Hematopoietic multipotent progenitor cell treated with erythropoietin and hydrocortisone succinate and interleukin-3 and kit ligand, for 6 days (in vitro differentiated cells): ENCODE measurements at regions not wholly inside any gene's neighbourhood (a gene's known extent, or its start where the extent isn't known, plus 50 kb on each side); places are given as distances from the start of the nearest gene placed in this dataset.
"Not testable (repeated sequence)": the region's sequence is repeated elsewhere in the genome, so short reads cannot be mapped to it uniquely, and the experiment has no call there.

ENCODE experiments used
- DNase-seq: peaks from one replicate; pipeline ENCODE4 v3.0.0-alpha.2; 2015

DNA sequence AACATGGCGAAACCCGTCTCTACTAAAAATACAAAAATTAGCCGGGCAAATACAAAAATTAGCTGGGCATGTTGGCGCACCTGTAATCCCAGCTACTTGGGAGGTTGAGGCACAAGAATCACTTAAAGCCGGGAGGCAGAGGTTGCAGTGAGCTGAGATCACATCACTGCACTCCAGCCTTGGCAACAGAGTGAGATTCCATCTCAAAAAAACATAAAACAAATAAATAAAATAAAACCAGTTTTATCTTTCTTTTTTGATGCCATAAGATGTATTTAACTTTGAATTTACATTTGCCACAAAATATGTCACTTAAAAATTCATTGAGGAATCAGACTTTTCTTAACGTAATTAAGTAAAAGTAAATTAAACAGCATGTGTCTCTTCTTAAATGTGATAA, 113.3 kb upstream of the ERRFI1 start:
- DNase-seq: no peak

DNA sequence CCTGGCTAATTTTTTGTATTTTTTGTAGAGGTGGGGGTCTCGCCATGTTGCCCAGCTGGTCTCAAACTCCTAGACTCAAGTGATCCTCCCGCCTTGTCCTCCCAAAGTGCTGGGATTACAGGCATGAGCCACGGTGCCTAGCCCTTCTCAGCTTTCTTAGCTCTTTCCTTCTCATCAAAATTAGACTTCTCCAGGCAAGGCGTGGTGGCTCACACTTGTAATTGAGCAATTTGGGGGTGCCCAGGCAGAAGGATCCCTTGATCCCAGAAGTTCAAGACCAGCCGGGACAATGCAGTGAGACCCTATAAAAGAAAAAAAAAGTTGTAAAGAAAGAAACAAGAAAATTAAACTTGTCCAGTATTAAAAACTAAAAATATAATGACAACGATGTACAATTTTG, 112.6 kb upstream of the ERRFI1 start:
- no peak for DNase-seq

DNA sequence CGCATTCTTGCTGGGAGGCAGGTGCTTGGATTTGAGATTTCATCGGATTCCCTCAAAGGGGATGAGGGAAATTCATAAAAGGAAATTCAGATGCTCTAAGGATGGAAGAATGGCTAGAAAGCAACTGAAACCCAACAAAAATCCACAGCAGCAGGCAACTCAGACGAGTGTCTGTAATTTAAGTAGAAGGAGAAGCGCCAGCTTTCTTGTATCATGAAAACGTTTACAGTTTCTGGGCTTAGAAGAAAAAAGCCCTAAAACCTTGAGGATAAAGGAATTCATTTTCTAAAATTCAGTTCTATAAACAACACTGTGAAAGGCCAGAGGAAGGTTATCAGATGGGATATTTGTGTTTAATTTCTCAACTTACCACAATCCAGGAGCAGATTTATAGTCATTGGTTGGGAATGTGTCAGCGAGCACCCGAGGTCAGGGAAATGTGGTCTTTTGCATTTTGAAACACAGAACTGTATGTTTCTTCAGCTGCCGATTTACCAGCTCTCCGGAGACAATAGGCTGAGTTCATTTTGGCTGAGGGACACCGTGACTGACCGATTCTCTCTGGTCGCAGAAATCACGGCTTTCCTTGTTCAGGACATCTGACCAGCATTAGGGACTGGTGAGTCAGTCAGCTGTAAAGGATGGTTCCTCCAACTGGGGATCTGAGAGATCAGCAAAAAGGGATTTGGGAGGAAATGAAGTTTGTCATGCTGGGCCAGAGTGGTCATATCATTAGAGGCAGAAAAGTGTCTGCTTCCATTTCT, 111.6 kb upstream of the ERRFI1 start:
- DNase-seq: no peak

DNA sequence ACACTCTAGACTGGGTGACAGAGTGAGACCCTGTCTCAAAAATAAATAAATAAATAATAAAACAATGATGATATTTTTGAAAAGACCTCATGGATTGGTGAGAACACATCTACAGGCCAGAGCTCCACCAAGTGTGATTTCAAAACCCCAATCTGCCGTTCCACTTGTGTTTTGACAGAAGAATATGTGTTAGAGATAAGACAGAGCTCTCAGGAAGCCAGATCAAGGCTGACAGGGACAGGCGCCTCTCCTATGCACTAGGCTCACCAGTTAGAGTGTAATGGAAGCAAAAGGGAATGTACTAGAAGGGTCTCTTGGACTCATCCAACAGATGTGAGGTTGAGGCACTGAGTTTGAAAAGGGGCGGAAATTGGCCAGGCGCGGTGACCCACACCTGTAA, 110.7 kb upstream of the ERRFI1 start:
- no peak for DNase-seq

DNA sequence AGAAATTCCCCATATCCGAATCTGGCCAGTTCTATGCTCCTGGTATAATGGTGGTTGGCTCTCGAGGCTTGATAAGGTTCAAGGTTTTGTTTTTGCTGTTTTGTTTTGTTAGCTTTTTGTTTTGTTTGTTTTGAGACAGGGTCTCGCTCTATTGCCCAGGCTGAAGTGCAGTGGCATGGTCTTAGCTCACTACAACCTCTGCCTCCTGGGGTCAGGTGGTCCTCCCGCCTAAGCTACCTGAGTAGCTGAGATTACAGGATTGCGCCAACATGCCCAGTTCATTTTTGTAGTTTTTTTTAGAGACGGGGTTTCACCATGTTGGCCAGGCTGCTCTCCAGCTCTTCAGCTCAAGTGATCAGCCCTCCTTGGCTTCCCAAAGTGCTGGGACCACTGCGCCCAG, 109.1 kb upstream of the ERRFI1 start:
- no peak for DNase-seq

DNA sequence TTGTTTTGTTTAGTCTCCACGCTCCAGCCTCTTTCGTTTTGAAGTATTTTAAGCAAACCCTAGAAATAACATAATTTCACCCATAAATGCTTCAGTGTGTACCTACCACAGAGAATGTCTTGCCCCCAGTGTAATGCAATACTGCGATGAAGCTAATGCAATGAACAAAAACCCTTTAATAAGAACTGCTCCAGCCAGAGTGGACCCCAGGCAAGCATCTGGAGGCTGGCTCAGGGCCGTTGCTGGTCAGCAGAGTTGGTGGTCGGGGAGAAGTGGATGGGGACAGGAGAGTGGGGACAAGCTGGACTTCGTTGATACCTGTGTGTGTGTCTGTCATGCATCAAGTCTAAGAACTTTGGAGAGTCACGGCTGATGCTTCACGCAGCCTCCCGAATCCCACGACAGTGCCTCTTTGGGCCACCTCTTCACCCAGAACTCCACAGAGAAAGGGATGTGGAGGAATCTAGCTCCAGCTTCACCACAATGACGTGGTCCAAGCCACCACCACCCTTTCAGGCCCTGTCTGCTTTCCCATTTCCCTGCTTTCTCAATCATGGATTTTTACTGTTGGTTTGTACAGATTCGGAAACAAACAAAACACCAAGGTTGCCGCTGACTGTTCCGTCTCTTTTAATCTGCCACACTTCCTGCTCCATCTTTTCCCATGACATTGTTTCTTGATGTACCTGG, 108.6 kb upstream of the ERRFI1 start:
- no peak for DNase-seq

DNA sequence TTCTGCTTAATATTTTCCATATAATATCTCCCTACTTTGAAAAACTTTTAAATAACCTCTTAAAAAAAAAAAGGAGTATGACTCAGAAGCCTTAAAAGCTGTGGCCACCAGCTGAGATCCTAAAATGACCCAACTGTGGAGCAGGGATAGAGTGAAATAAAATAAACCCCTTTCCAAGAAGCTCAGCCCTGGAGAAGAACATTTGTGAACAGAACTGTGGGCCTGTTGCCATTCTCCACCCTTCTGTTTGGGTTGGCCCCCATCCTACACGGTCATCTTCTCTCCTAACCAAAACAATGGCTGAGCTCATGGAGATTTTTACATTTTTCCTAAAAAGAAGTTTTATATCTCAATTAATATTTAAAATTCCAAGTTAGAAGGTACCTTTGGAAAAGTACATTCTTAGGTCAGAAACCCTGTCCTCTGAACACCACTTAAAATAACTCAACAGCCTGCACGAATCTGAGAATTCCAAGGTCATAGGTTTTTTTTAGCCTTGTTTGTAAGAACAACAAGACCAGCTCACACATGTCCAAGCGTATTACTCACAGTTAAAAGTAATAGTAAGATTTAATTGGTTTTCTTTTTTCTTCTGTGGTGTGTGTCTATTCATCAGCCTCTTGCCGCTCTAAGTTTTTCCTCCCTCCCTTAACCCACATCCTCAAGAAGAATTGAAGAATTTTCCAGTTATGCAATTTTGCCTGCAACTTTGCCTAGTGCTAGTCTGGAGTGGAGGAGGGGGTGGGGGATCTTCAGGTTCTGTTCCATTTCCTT, 107.7 kb upstream of the ERRFI1 start:
- DNase-seq: no peak

DNA sequence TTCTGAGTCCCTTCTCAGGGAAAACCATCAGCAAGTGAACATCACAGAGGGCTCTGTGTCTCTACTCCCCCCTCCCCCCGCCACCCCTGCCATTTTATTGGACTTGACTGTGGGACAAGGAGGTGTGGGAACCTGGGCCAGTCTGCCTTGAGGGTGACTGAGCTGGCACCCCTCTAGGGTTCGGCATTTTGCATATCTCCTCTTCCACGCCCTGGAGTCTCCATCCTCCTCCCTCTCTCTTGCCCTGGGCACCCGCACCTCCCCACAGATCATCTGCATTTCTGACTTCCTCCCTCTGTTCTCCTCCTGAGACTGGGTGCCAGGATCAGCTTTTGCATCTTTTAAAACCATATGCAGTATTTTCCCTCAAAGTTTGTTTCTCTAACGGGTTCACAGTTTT, 107.1 kb upstream of the ERRFI1 start:
- no peak for DNase-seq

DNA sequence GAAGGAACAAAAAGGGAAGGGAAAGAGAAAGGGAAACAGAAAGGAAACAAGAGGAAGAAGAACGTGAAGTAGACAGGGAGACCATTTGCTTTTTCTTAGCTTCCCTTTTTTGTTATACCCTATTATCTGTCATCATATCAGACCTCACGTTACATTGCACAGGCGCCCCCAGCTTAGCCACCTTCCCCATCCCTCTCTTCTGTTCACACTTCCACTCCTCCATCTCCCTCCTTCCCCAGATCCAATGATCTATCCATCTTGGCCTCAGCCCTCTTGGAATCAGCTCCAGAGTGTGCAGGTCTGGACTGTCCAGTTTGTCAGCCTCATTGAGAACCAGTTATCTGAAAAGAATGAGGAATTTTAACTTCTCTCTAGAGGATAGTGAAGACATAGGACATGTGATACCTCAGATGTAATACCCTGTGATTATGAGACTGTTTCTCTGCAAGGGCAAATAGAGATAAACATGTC, 101.1 kb upstream of the ERRFI1 start:
- peak; percentile 21 for DNase-seq

DNA sequence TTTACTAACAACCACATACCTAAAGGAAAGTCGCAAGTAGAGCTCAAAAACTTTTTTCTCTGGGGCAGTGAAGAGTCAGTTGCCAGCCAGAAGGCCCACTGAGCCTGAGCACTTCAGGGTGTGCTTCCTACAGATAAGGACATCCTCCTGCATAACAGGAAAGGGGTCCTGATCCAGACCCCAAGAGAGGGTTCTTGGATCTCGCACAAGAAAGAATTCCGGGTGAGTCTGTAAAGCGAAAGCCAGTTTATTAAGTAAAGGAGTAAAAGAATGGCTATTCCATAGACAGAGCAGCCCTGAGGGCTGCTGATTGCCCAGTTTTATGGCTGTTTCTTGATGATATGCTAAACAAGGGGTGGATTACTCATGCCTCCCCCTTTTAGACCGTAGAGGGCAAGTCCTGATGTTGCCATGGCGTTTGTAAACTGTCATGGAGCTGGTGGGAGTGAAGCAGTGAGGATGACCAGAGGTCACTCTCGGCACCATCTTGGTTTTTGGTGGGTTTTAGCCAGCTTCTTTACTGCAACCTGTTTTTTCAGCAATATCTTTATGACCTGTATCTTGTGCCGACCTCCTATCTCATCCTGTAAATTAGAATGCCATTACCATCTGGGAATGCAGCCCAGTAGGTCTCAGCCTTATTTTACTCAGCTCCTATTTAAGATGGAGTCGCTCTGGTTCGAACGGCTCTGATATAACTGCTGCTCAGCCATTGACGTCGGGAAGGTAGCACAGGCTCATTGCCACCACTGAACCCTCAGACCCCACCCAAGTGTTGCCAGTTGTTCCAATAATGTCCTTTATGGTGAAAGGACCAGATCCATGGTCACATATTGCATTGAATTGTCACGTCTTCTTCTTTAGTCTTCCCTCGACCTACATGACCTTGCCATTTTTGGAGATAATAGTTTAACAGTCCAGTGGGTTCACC, 96.6 kb upstream of the ERRFI1 start:
- no peak for DNase-seq

DNA sequence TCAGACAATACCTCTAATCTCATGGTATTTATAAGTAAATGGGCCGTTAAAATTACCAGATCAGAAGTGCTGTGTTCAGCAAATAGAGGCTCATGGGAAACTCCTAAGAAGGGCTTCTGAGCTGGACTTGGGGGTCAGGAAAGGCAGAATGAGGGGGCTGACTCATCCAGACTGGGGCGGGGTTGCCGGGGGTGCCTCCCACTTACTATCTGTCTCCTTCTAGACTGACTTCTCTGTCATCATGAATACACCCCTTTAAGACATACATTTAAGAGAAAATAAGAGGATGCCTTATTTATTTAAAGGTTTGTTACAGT, 96.0 kb upstream of the ERRFI1 start:
- DNase-seq: peak; percentile 10

DNA sequence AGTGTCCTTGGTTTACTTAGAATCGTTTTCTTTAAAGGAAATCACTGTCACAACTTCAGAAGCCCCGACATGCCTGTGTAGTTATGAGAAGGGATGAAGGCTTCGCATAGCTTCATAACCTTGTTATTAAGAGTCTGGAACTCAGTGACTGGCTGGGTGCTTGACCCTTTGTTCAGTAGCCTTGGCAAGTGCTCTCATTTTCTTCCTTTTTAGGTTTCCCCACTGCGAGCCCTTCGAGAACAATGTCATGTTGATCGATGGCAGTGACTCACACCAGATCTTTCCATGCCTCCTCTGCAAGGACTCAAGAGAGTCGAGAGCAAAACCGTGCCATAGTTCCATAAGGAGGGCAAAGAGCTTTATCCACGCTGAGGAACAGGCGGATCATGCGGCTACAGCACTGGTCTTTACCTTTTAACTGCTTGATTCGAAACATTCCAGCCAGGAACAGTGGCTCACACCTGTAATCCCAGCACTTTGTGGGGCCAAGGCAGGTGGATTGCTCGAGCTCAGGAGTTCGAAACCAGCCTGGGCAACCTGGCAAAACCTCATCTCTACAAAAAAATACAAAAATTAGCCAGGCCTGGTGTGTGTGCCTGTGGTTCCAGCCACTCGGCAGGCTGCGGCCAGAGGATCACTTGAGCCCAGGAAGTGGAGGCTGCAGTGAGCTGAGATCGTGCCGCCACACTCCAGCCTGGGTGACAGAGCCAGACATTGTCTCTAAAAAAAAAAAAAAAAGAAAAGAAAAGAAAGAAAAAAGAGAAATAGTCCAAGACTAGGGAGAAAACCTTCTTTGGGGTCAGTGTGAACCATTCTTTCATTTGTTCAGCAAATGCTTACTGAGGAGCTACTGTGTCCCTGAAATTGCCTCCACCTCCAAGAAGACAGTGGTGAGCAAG, 95.4 kb upstream of the ERRFI1 start:
- DNase-seq: no peak

DNA sequence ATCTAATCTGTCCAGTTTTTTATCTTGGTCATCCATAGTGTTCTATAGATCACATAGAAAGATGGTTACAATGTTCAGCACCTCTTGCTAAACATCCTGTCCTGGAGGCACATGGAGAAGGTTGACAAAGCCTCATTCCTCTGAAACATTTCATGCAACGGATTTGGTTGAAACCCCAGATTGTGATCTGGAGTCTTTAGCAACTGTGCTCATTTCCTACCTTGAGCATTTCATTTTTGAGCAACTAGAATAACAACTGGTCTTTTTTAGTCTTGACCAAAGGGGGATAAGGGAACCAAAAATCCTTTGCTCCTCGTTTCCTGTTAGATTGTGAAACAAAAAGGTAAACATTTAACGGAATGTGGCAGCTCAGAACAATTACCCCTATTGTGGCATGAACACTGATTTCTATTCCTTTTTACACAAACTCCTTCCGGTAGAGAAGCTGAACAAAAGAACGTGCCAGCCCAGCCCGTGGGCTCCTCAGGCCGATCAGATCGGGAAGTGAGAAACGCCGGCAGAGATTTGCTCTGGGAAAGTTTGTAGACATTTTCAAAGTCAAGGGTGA, 94.7 kb upstream of the ERRFI1 start:
- peak; percentile 15 for DNase-seq

DNA sequence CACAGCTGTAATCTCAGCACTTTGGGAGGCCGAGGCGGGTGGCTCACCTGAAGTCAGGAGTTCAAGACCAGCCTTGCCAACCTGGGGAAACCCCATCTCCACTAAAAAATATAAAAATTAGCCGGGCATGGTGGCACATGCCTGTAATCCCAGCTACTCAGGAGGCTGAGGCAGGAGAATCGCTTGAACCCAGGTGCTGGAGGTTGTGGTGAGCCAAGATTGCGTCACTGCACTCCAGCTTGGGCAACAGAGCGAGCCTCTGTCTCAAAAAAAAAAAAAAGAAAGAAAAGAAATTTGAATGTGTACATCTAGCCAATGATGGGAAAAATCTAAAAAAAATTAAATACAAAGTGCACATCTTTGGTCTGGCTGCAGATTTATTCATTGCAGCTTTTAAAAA, 92.6 kb upstream of the ERRFI1 start:
- DNase-seq: not testable (repeated sequence)

DNA sequence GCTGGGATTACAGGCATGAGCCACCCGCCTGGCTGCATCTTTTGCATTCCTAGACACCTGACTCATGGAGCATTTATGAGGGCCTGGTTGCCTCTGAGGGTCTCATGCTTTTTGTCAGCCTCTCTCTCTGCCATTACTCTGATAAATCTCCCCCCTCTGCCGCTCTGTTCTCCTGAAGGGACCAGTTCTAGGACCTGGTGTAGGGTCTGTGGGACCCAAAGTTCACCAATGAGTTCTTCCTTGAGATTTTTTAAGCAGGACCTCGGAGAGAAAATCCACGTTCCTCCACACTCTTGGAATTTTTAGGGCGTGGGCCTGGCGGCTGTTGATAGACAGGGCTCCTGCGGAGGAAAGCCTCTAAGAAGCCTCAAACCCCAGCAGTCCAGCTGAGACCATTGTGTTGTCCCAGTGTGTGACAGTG, 91.9 kb upstream of the ERRFI1 start:
- DNase-seq: no peak

DNA sequence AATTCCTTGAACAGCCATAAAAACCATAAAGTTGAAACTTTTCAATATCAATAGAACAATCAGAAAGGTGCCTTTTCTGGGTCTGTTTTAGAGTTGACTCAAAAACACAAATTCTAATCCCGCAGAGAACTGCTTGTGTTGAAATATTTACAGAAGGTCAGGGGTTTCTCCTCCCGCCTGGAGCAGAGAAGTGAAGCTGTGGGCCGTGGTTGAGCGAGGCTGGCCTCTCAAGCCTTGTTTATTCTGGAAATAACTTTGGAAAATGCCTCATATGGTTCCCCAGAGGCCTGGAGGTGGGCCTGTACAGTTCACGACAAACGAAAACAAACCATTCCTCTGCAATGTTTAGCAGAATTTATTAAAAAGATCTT, 90.8 kb upstream of the ERRFI1 start:
- no peak for DNase-seq

DNA sequence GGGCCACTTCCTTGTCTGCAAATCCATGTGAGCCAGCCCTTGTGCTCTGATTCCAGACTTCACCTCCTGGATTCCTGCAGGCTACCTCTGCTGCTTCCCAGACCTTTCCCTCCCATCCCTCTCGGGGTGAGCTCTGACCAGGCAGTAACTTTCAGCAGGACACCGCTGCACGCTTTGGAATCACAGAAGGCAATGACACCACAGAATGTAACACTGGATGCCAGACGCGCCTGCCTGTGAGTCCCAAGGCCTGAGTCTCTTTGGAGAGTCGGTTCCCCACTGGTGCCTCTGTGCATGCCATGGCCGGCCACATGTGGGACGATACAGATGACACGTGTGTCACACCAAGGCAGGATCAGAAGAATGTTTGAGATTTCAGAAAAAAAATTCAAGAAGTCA, 89.7 kb upstream of the ERRFI1 start:
- no peak for DNase-seq

DNA sequence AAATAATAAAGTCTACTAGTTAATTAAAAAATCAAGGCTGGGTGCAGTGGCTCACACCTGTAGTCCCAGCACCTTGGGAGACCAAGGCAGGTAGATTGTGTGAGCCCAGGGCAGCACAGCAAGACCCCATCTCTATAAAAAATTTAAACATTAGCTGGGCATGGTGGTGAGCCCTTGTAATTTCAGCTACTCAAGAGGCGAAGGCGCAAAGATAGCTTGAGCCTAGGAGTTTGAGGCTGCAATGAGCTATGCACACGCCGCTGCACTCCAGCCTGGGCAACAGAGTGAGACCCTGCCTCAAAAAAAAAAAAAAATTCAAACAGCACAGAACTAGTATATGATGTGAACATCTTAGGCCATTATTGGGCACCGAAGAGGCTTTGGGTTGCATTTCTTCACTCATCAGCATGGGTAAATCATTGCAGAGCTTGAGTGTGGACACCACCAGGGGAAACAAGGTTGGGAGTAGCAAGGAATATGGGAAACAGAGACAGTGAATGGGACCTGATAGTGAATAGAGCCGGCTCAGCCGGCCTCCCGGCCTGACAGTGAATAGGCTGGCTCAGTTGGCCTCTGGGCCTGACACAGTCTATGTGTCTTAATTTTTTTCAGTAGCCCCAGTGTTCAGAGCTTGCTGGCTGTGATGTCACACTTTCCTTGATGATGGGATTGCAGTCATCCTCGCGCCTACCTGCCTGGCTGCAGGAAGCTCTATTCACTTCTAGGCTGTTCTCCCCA, 89.1 kb upstream of the ERRFI1 start:
- DNase-seq: no peak

DNA sequence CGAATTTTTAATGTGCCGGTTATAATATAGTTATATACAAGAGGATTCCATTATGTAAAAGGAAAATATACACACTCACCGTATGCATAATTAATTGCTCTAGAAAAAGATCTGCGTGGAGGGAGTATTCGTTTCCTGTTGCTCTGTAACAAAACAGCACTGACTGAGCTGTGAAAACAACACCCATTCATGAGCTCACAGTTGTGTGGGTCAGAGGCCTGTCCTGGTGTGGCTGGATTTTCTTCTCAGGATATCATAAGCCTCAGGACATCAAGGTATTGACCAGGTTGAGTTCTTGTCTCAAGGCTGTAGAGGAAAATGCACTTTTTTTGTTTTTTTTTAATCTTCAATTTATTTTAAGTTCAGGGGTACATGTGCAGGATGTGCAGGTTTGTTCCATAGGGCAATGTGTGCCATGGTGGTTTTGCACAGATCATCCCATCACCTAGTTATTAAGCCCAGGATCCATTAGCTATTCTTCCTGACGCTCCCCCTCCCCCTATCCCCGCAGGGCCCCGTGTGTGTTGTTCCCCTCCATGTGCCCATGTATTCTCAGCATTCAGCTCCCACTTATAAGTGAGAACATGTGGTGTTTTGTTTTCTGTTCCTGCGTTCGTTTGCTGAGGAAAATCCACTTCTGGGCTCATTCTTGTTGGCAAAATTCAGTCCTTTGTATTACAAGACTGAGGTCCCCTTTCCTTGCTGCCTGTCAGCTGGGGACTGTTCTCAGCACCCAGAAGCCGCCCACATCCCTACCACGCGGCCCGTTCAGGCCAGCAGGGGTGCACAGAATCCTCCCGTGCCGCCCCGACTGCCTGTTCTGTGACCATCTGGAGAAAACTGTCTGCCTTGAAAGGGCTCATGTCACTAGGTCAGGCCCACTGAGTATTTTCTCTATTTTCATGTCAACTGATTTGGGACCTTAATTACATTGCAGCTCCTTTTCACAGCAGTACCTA, 87.4 kb upstream of the ERRFI1 start:
- DNase-seq: no peak
